ENCODE measurements at regions not wholly inside any gene's neighbourhood (a gene's known extent, or its start where the extent isn't known, plus 50 kb on each side); places are given as distances from the start of the nearest gene placed in this dataset.

GRCh38 chr6:14814016-14814415 is 431.9 kb upstream of the JARID2 start:
- Histone ChIP-seq H2AFZ (ENCODE audit: control insufficient read depth, low read depth, low read length) (no peak overlapping the region), H3K27me3 (replicated peaks in 1 of 2; ENCODE audit: control insufficient read depth in 2 of 2, insufficient read depth in 2 of 2, low read length in 1 of 2) (no peaks in the 10 kb centered on the region), H3K4me2 (ENCODE audit: control insufficient read depth, insufficient read depth) (no peak overlapping the region), H3K36me3 (ENCODE audit: control insufficient read depth in 2 of 2, insufficient read depth in 2 of 2, low read length in 1 of 2) (no peaks in the 10 kb centered on the region), H3K9me3 (replicated peaks; ENCODE audit: control insufficient read depth, insufficient read depth, low read length) (no peaks in the 10 kb centered on the region), H3K4me1 (ENCODE audit: control insufficient read depth, insufficient read depth, low read length) (no peaks in the 10 kb centered on the region), H3K4me3 (no peak overlapping the region), H3K9ac (ENCODE audit: control insufficient read depth, insufficient read depth, low read length) (no peak overlapping the region), H3K27ac (ENCODE audit: control insufficient read depth, insufficient read depth) (no peak overlapping the region), H3K79me2 (ENCODE audit: control insufficient read depth, insufficient read depth, low read length) (no peaks in the 10 kb centered on the region), H4K20me1 (ENCODE audit: control insufficient read depth, insufficient read depth) (no peaks in the 10 kb centered on the region)
- in situ Hi-C loops (cut with MboI) (no loop called here), intact Hi-C loops (cut with micrococcal nuclease; ENCODE audit: unreplicated experiment) (no loop called here)
- SMC1A ChIA-PET (ENCODE audit: uncharacterized antibody, unreplicated experiment): no interaction called here
- no peak for DNase-seq (ENCODE audit: low read depth, low spot score)
- POLR2A ChIA-PET: no interaction called here
- no TSS peak for BruUV-seq (replicated peaks)
- whole genome bisulfite sequencing (ENCODE audit: insufficient coverage, insufficient replicate concordance, low lambda C conversion rate, missing lambda C conversion rate): 67% methylated on average over 2 of the region's 2 CpGs
- no peak for ATAC-seq
- CTCF ChIA-PET: no interaction called here
- RAD21 ChIA-PET (ENCODE audit: unreplicated experiment): no interaction called here
- TF ChIP-seq IRF5 (IDR thresholded peaks at IDR 0.05; ENCODE audit: borderline replicate concordance): no peak
- no peak for TF ChIP-seq CHD4 (IDR thresholded peaks at IDR 0.05)
- no peak for FAIRE-seq

- ChIA-PET RAD21 (ENCODE audit: unreplicated experiment) (no interaction called here), POLR2A (no interaction called here), CTCF (interaction anchor here (1.0 kb wide), 1 partner anchor 572 kb away, joined by 3 read pairs; no protein-coding TSS in a partner anchor), SMC1A (ENCODE audit: uncharacterized antibody, unreplicated experiment) (interaction anchor here (0.8 to 1.2 kb wide), 3 partner anchors 9 to 318 kb away, joined by 3 read pairs; no protein-coding TSS in a partner anchor)
- BruUV-seq (replicated peaks): no TSS peak
- no peaks in the 10 kb centered on the region for H3K36me3 ChIP-seq (ENCODE audit: control insufficient read depth in 2 of 2, insufficient read depth in 2 of 2, low read length in 1 of 2)
- intact Hi-C loops (cut with micrococcal nuclease; ENCODE audit: unreplicated experiment) (no loop called here), in situ Hi-C loops (cut with MboI) (no loop called here)
- FAIRE-seq: no peak
- WGBS (ENCODE audit: insufficient coverage, insufficient replicate concordance, low lambda C conversion rate, missing lambda C conversion rate): 59% methylated on average over 12 of the region's 12 CpGs
- H3K4me3 ChIP-seq: no peak overlapping the region
- no peak for DNase-seq (ENCODE audit: low read depth, low spot score)
- no peaks in the 10 kb centered on the region for H3K79me2 ChIP-seq (ENCODE audit: control insufficient read depth, insufficient read depth, low read length)
- ATAC-seq: no peak
- no peak for TF ChIP-seq SIN3A (IDR thresholded peaks at IDR 0.05; ENCODE audit: low read depth, low read length)
- TF ChIP-seq RAD21 (IDR thresholded peaks at IDR 0.05; ENCODE audit: insufficient read depth, low read depth, low read length): peak; percentile 57
- 0 out of 2 replicates have a peak, but pooled peaks cover 4% of the 10 kb centered on the region for H3K4me1 ChIP-seq (ENCODE audit: control insufficient read depth, insufficient read depth, low read length)
- H3K27ac ChIP-seq (ENCODE audit: control insufficient read depth, insufficient read depth): no peak overlapping the region
- no peak overlapping the region for H3K9ac ChIP-seq (ENCODE audit: control insufficient read depth, insufficient read depth, low read length)
- no peak overlapping the region for H3K4me2 ChIP-seq (ENCODE audit: control insufficient read depth, insufficient read depth)
- H3K9me3 ChIP-seq (replicated peaks; ENCODE audit: control insufficient read depth, insufficient read depth, low read length): no peaks in the 10 kb centered on the region; the same call in 2 of the 3 replicates
- H4K20me1 ChIP-seq (ENCODE audit: control insufficient read depth, insufficient read depth): no peaks in the 10 kb centered on the region
- H3K27me3 ChIP-seq (replicated peaks in 1 of 2; ENCODE audit: control insufficient read depth in 2 of 2, insufficient read depth in 2 of 2, low read length in 1 of 2): no peaks in the 10 kb centered on the region
- H2AFZ ChIP-seq (ENCODE audit: control insufficient read depth, low read depth, low read length): no peak overlapping the region
Measured at GRCh38 chr6:14816116-14816859, 429.6 kb upstream of the JARID2 start.

All from GM12878 (cell line).